GM18907 (cell line): ENCODE measurements at regions not wholly inside any gene's neighbourhood (a gene's known extent, or its start where the extent isn't known, plus 50 kb on each side); places are given as distances from the start of the nearest gene placed in this dataset.
"Not testable (repeated sequence)": the region's sequence is repeated elsewhere in the genome, so short reads cannot be mapped to it uniquely, and the experiment has no call there.

Source experiments
- ATAC-seq: cut with Tn5 transposase; IDR thresholded peaks from one replicate; pipeline ENCODE4 v1.9.1; 2021; ENCODE audit warnings: mild to moderate bottlenecking, moderate library complexity; ENCODE audit not compliant: unreplicated experiment

GRCh38 chr1:83410746-83411413 is 588.1 kb downstream of the TTLL7 start:
- ATAC-seq: not testable (repeated sequence)

DNA sequence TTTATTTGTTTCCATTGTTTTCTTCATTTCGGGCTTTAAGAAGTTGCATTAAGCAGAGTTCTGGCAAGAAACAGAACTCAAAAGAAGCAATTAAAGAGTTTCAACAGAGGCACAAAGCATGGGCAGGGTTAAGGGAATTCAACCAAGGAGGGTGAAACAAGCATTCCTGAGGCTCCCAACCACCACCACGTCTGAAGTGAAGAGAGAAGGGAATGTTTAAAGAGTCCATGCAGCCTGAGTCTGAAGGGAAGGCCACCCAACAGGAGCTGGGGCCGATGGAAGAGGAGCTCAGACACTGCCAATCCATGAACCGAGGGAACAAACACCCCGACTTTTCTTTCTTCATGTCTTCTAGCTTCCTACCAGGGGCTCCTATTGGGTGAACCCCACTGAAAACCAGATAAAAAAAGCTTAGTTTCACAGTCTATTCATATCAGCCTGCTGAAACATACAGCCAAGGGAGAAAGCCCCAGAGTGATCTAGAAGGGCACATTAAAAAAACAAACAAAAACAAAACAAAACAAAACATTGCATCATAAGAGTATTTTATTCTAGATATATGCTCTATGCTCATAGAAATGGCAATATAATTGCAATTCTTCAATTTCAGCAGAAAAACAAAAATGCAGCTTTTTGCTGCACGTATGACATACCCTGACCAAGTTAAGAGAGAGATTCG is 592.1 kb downstream of the TTLL7 start:
- ATAC-seq: not testable (repeated sequence)

DNA sequence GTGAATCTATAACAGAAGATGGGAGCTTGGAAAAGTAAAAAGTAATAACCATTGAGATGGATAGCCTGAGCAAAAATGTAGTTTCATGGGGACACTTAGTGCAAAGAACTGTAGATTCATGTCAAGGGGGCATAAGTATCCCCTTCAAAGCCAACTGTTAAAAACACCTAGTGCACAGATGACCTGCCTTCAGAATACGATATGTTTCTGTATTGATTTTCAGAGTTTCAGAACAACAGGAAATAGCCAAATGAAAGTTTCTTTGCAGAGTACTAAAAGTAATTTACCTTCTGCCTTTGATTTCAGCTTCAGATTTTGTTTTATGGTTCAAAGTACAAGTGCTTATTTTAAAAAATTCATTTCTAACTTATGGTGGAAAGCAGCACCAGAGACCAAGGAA is 593.1 kb downstream of the TTLL7 start:
- peak; percentile 75 for ATAC-seq

DNA sequence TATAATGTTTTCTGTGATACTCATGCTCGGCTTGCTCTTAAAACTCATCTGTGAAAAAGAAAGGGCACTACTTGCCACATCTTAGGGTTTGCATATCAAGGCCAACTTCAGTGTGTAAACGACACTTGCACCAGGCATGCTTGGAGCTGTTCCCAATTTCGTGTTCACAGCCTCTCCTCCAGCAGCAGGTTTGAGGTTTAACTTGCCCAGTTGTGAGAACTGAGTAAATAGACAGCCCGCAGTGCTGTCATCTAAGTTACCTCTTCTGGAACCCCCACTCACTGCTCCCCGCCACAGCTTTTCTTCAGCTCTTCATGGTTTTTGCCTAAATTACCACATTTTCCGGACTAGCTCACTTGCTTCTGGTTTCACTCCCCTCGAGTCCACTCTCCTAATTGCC is 595.4 kb downstream of the TTLL7 start:
- ATAC-seq: not testable (repeated sequence)

DNA sequence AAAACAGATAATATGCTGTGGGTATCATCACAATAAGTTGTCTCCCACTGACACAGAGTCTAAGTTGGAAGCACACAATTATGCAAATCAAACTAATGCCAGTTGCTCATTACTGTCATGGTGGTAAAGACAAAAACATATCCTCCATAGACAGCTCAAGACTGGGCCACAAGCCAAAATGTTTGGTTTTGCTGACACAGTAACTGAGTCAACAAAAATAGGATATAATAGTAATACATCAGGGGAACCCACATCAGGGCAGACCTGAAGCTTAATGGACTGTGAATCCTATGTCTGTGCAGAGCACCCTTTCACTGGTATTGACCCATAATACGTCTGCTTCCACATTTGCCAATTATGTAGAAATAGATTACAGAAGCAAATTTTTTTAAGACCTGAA is 597.8 kb downstream of the TTLL7 start:
- not testable (repeated sequence) for ATAC-seq

DNA sequence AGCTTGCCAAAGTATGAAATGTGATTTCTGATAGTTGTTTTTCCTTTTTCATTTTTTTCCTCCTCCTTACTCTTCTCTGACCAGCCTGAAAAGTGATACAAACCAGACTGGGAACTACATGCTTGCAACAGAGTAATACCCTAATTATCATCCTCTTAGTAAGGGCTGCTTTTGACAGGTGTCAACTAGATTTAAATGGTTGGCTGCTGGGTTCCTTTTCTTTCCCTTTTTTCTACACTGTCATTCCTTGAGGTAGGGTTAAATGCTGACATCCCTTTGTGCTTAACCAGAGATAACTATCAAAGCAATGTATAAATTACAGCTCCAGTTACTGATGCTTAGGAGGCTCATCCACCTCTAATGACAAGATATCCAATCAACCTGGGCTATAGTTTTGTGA is 598.8 kb downstream of the TTLL7 start:
- ATAC-seq: not testable (repeated sequence)

- ATAC-seq: not testable (repeated sequence)
These were observed 600.8 kb downstream of the TTLL7 start for GRCh38 chr1:83398125-83398524.

- not testable (repeated sequence) for ATAC-seq
These were observed 603.8 kb downstream of the TTLL7 start for GRCh38 chr1:83395130-83395529.

GRCh38 chr1:83386946-83387345 is 612.0 kb downstream of the TTLL7 start:
- not testable (repeated sequence) for ATAC-seq

DNA sequence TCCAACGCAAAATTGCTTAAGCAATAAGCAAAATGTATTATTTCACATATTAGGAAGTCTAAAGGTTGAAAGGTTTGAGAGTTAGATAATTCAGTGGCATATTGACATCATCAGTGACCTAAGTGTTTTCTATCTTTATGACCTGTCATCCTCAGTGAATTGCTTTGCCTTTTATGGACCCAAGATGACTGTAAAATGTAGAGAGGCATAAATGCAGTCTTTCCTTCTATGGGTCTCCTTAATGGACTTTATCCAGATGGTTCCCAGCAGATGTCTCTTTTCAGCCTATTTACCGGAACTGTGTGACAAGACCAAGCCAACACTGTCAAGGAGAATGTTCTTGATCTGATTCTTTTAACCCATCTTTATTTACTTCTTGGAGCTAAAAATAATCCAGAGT is 615.8 kb downstream of the TTLL7 start:
- not testable (repeated sequence) for ATAC-seq

- ATAC-seq: not testable (repeated sequence)
These were observed 625.9 kb downstream of the TTLL7 start for GRCh38 chr1:83373018-83373417.

GRCh38 chr1:83369853-83370252 is 629.1 kb downstream of the TTLL7 start:
- ATAC-seq: not testable (repeated sequence)

DNA sequence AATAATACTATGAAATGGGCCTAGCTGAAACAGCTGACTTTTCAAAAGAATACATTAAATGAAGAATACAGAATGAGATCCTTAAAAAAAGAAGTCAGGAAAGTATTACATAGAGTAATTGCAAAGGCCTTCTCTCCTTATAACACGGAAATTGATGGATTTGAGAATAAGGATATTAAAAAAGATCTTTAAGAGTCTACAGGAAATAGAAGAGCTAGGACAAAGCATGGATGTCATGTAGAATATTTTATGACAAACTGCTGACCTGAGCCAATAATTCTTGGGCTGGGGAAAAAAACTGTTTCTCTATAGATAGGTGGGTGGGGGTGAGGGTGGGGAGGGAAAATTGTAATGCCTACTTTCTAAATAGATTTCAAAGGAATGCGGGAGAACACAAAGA is 633.6 kb downstream of the TTLL7 start:
- not testable (repeated sequence) for ATAC-seq

GRCh38 chr1:83345375-83345774 is 653.6 kb downstream of the TTLL7 start:
- ATAC-seq: not testable (repeated sequence)

DNA sequence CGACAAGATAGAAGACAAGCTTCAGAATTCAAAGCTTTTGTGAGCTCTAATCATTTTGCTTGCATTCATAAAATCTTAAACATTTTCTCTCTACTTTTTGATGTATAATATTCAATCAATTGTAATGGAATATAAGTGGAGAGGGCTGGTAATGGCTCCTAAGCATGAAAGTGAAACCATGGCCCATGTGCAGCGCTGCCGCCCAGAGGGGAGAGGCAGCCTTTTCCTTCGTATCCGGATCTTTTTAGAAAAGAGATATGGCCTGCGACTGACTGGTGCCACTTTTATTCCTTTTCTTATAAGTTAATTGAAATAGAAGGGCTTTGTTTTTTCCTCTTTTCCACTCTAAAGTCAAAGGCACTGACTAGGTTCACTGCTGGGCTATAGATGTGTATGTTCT is 655.2 kb downstream of the TTLL7 start:
- ATAC-seq: not testable (repeated sequence)

DNA sequence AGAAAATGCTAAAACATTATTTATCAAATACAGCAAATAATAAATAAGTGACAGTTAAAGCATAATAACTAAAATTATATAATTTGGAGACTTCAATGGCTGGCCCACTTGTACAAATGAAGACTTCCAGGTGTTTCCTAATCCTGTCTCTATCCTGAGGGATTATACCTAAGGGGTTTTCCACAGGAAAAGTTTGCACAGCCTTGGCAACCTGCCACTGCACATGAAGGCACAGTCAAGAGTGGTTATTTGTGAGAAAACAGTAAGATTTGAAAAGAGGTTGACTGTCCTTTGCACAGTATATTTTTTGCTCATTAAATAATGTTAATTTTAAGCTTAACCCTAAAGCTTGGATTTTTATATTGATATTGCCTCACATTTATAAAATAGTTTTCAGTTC is 655.9 kb downstream of the TTLL7 start:
- ATAC-seq: not testable (repeated sequence)

DNA sequence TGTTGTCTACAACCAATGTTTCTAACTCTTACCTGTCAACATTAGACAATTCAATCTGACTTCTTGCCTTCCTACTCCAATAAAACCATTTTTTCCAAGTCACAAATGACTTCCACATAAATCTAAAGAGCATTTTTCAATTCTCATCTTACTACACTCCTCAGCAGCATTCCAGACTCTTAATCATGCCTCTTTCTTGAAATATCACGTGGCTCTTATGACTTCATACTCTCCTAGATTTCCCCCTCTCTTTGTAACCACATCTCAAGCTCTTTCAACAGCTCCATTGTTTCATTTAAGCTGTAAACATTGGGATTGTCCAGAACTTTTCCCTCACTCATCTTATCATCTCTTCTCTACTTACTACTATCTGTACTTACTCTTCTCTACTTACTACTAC is 666.6 kb downstream of the TTLL7 start:
- not testable (repeated sequence) for ATAC-seq

DNA sequence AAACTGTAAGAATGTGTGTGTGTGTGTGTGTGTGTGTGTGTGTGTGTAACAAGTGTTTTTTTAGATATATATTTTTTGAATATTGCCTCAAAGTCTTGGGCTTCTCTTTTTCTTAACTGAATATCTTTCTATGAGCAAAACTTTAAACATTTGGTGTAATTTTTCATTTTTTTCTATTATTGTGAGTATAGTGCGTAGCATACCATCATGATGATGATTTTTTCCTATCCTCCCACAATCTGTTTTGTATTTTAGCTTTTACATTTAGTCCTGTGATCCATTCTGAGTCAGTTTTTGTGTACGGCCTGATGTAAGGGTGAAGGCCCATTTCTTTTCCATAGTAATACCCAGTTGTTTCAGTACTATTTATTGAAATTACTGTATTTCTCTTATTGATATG is 680.6 kb downstream of the TTLL7 start:
- no peak for ATAC-seq

GRCh38 chr1:83315446-83315845 is 683.5 kb downstream of the TTLL7 start:
- ATAC-seq: not testable (repeated sequence)

DNA sequence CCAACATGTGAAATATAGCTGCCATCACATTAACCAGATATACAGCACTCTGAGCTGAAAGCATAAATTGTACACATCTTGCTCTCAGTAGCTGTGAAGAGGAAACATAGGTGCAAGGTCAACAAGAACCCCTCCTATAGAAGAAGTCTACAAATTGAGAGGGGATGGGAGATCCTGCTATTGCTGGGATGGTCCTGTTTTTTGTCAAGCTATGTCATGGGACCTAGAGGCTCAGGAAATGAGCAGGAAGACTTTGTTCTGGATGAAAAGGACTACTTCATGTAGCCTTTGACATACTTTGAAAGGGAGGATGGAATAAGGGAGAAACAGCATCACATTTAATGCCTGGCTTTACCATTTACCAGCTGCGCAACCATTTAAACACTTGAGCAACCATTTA is 688.8 kb downstream of the TTLL7 start:
- ATAC-seq: not testable (repeated sequence)

DNA sequence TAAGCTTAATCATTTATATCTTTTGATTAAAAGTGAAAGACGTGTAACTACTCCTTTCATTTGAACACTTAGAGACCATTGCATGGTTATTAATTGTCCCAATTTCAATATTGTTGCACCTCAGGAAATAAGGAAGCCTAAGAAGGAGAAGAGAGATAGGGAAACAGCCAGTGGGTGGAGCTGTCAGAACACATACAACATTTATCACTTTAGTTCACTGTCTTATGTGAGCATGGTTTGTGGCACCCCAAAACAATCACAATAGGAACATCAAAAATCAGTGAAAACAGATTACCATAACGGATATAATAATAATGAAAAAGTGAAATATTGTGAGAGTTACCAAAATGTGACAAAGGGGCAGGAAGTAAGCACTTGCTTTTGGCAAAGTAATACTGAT is 689.9 kb downstream of the TTLL7 start:
- ATAC-seq: not testable (repeated sequence)

GRCh38 chr1:83306811-83307210 is 692.1 kb downstream of the TTLL7 start:
- not testable (repeated sequence) for ATAC-seq
